Heart left ventricle (tissue), 16 donors: ENCODE measurements at regions not wholly inside any gene's neighbourhood (a gene's known extent, or its start where the extent isn't known, plus 50 kb on each side); places are given as distances from the start of the nearest gene placed in this dataset.

ENCODE experiments used
- ATAC-seq, 4 donors: fragments of 200-7000 bp; cut with Tn5 transposase; one replicate each; pipeline ENCODE4 v1.9.1; 2020 to 2022; ENCODE audit warnings: moderate library complexity in 4 of 4, mild to moderate bottlenecking in 3 of 4, moderate number of reproducible peaks in 1 of 4
- DNase-seq, 5 donors: peaks; one replicate each; pipeline ENCODE4 v3.0.0-alpha.2; 2020
- H3K27ac ChIP-seq, 12 donors: fragments of 200-600 bp; sonication (generic) in 4 of 12; one replicate each; pipeline versions ENCODE4 v1.5.0 to v1.8.0; 2016 to 2022; ENCODE audit warnings: mild to moderate bottlenecking in 2 of 12
- H3K27me3 ChIP-seq, 9 donors: fragments of 200-600 bp; sonication (generic) in 2 of 9; one replicate each; pipeline versions ENCODE4 v1.5.1 to v1.8.0; 2016 to 2022; ENCODE audit warnings: mild to moderate bottlenecking in 3 of 9
- H3K36me3 ChIP-seq, 9 donors: fragments of 200-600 bp; sonication (generic) in 2 of 9; one replicate each; pipeline versions ENCODE4 v1.5.0 to v1.8.0; 2018 to 2022; ENCODE audit warnings: mild to moderate bottlenecking in 2 of 9
- H3K4me1 ChIP-seq, 12 donors: fragments of 200-600 bp; sonication (generic) in 4 of 12; one replicate each; pipeline versions ENCODE4 v1.5.0 to v1.8.0; 2016 to 2022; ENCODE audit warnings: mild to moderate bottlenecking in 3 of 12
- H3K4me3 ChIP-seq, 12 donors: fragments of 200-600 bp; sonication (generic) in 4 of 12; one replicate each; pipeline versions ENCODE4 v1.5.0 to v1.8.0; 2017 to 2022; ENCODE audit warnings: mild to moderate bottlenecking in 9 of 12, moderate library complexity in 4 of 12
- H3K9me3 ChIP-seq, 12 donors: fragments of 200-600 bp; sonication (generic) in 4 of 12; one replicate each; pipeline versions ENCODE4 v1.5.0 to v1.8.0; 2016 to 2022; ENCODE audit warnings: mild to moderate bottlenecking in 1 of 12
- CTCF ChIP-seq, 12 donors: fragments of 200-600 bp; sonication (generic) in 4 of 12; IDR thresholded peaks; one replicate each; pipeline versions ENCODE4 v1.5.0 to v1.8.0; 2018 to 2022; ENCODE audit warnings: antibody characterized with exemption in 12 of 12, mild to moderate bottlenecking in 5 of 12
- POLR2A ChIP-seq, 2 donors: fragments of 450-650 bp; IDR thresholded peaks; one replicate each; pipeline ENCODE4 v1.6.1; 2017; ENCODE audit warnings: antibody characterized with exemption in 2 of 2, mild to moderate bottlenecking in 2 of 2, moderate library complexity in 2 of 2
- whole genome bisulfite sequencing, 4 donors: extraction: QIAGEN DNeasy Blood & Tissue Kit in 2 of 4; methylation state at CpG; one replicate each; pipeline versions ENCODE4 v1.1.5 to v1.1.7; 2013 to 2018; 5-methylcytosine and 5-hydroxymethylcytosine counted together
- intact Hi-C, 10 donors: fragments of 100-400 bp; cut with DNase I; formaldehyde crosslinking; loops; one replicate each; pipeline versions ENCODE4 v1.11.1 to v1.14.2; 2022
- donor health status: ischemic (EF 13 %, LVEDD 7.1; RV severe dilation, severe dysfunction).
- donor health status: healthy with polysubstance abuse.
- donor health status: DM: no; HTN: yes; CAD: no.
- donor health status: DM: no; HTN: no; CAD: no.
- donor health status: ischemic (EF 25% LVEDD 6.9; RV normal size, moderate dysfunction).
- donor health status: ischemic (EF 25% LVEDD 5.7; RV mildly dilated, moderate dysfunction).
- donor health status: healthy.
- donor health status: DM: yes; HTN: yes; CAD: no.
- donor health status: ischemic (EF 35%, LVEDD 5.7; RV mildly dilated, moderate dysfunction).
- donor health status: nonischemic (EF 11% LVEDD 7.7; RV severe dilation, severe dysfunction).
- donor health status: DM: yes; HTN: yes; CAD: no.
- donor health status: PGD.
- donor health status: ischemic (EF 29% LVEDD 5.4; RV normal size, mild dysfunction).
- donor health status: nonischemic (EF 23%, LVEDD 6.1; RV moderate dilation, normal function).

- Histone ChIP-seq H3K4me3 (no peak overlapping the region), H3K36me3 (no peaks in the 10 kb centered on the region), H3K4me1 (peaks cover 0 to 14% (median 0%) of the 10 kb centered on the region in 12 donors), H3K9me3 (no peaks in the 10 kb centered on the region), H3K27me3 (peaks cover 0 to 6% (median 0%) of the 10 kb centered on the region in 9 donors), H3K27ac (no peak overlapping the region)
- 56 to 74% (median 71%) methylated on average over 4 of the region's 4 CpGs for WGBS, 4 donors
- no peak for TF ChIP-seq POLR2A (IDR thresholded peaks at IDR 0.05)
- TF ChIP-seq CTCF (IDR thresholded peaks at IDR 0.05) = no peak
- intact Hi-C loops = no loop called here
- ATAC-seq (no peak), DNase-seq (no peak)
These were observed 142.7 kb upstream of the PCBD1 start for GRCh38 chr10:71031026-71031425.

- 61 to 79% (median 73%) methylated on average over 2 of the region's 2 CpGs for WGBS, 4 donors
- Histone ChIP-seq H3K27me3 (peaks cover 0 to 6% (median 0%) of the 10 kb centered on the region in 9 donors), H3K4me1 (peaks cover 0 to 14% (median 0%) of the 10 kb centered on the region in 12 donors), H3K9me3 (no peaks in the 10 kb centered on the region), H3K27ac (no peak overlapping the region), H3K36me3 (no peaks in the 10 kb centered on the region), H3K4me3 (no peak overlapping the region)
- no peak for DNase-seq
- TF ChIP-seq CTCF (IDR thresholded peaks at IDR 0.05) (no peak), POLR2A (IDR thresholded peaks at IDR 0.05) (no peak)
- ATAC-seq = no peak
- intact Hi-C loops = no loop called here
These were observed 143.2 kb upstream of the PCBD1 start for GRCh38 chr10:71031603-71032002.

GRCh38 chr10:71032887-71033286, 144.5 kb upstream of the PCBD1 start:
- TF ChIP-seq CTCF (IDR thresholded peaks at IDR 0.05) = no peak
- TF ChIP-seq POLR2A (IDR thresholded peaks at IDR 0.05) = no peak
- H3K9me3 ChIP-seq = no peaks in the 10 kb centered on the region
- no peak overlapping the region for H3K27ac ChIP-seq
- no peak overlapping the region for H3K4me3 ChIP-seq
- H3K27me3 ChIP-seq = peaks cover 0 to 6% (median 0%) of the 10 kb centered on the region in 9 donors
- DNase-seq = no peak
- ATAC-seq = no peak
- intact Hi-C loops = no loop called here
- 92 to 98% (median 95%) methylated on average over 5 of the region's 5 CpGs for WGBS, 4 donors
- no peaks in the 10 kb centered on the region for H3K36me3 ChIP-seq
- peaks cover 0 to 14% (median 0%) of the 10 kb centered on the region in 12 donors for H3K4me1 ChIP-seq

GRCh38 chr10:71033396-71033980, 145.1 kb upstream of the PCBD1 start:
- no peaks in the 10 kb centered on the region for H3K9me3 ChIP-seq
- TF ChIP-seq CTCF (IDR thresholded peaks at IDR 0.05) = peak in 1 of 12 donors; percentile 14
- no peak for TF ChIP-seq POLR2A (IDR thresholded peaks at IDR 0.05)
- no peak overlapping the region for H3K4me3 ChIP-seq
- H3K36me3 ChIP-seq = no peaks in the 10 kb centered on the region
- H3K27ac ChIP-seq = no peak overlapping the region
- 88 to 95% (median 90%) methylated on average over 15 to 16 of the region's 16 CpGs for WGBS, 4 donors
- H3K27me3 ChIP-seq = peaks cover 0 to 6% (median 0%) of the 10 kb centered on the region in 9 donors
- intact Hi-C loops = no loop called here
- peaks cover 0 to 14% (median 0%) of the 10 kb centered on the region in 12 donors for H3K4me1 ChIP-seq
- no peak for ATAC-seq
- no peak for DNase-seq
